T-helper 2 cell treated with Interferon-gamma antibody and Interleukin-4, amounts not matched to agents 100 ng/mL and 5 ng/mL, for 36 hours (primary cell): ENCODE measurements at regions not wholly inside any gene's neighbourhood (a gene's known extent, or its start where the extent isn't known, plus 50 kb on each side); places are given as distances from the start of the nearest gene placed in this dataset.

Experiments used
- intact Hi-C: fragments of 100-400 bp; cut with micrococcal nuclease; formaldehyde crosslinking; loops from one replicate; pipeline ENCODE4 v1.15.1; 2023

GRCh38 chr4:115165503-115165902 is 52.1 kb upstream of the NDST4 start:
- intact Hi-C loops, result no loop called here
